ENCODE measurements at regions not wholly inside any gene's neighbourhood (a gene's known extent, or its start where the extent isn't known, plus 50 kb on each side); places are given as distances from the start of the nearest gene placed in this dataset.
A peak's percentile ranks its signal among the peaks of the same experiment; 100 is the strongest.

DNA sequence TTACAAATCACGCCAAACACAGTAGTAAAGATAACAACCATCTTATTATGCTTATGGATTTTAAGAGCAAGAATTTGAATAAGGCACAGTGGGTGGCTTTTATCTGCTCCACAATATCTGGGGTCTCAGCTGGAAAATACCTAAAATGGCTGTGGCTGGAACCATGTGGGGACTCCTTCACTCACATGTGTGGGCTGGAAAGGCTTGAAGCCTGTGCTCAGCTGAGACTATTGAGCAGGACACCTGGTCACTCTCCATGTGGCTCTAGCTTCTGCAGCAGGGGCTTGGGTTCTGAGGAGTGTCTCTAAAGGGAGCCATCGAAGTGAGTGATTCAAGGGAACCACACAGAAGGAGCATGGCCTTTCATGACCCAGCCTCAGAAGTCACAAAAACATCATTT, 239.6 kb upstream of the B3GALT2 start:
- TF ChIP-seq CTCF (IDR thresholded peaks at IDR 0.05) (no peak), POLR2A (IDR thresholded peaks at IDR 0.05) (no peak)
- no peak for DNase-seq
- Histone ChIP-seq H3K9me3 (no peaks in the 10 kb centered on the region), H3K27me3 (no peaks in the 10 kb centered on the region), H3K36me3 (no peaks in the 10 kb centered on the region), H3K4me3 (no peak overlapping the region), H3K4me1 (no peaks in the 10 kb centered on the region), H3K27ac (no peak overlapping the region)

GRCh38 chr1:193421487-193421886, 235.1 kb upstream of the B3GALT2 start:
- no peaks in the 10 kb centered on the region for H3K9me3 ChIP-seq

DNA sequence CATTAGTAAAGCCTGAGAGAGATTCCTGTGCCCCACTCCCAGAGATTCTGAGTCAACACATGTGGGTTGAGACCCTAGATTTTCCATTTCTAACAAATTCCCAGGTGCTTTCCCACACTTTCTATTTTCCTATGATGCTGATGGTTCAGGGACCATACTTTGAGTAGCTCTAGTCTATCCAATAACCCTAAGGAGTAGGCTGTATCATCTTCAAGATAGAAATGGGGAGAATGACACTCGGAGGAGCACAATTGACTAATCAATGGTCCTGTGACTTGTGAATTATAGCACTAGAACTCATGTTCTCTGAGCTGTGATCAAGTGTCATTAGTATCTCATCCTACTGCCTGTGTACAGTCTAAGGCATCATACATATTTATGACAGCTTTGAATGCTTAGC, 232.9 kb upstream of the B3GALT2 start:
- Histone ChIP-seq H3K27me3 (no peaks in the 10 kb centered on the region), H3K9me3 (no peaks in the 10 kb centered on the region), H3K4me3 (no peak overlapping the region), H3K27ac (no peak overlapping the region), H3K36me3 (no peaks in the 10 kb centered on the region), H3K4me1 (no peaks in the 10 kb centered on the region)
- TF ChIP-seq CTCF (IDR thresholded peaks at IDR 0.05) (no peak), POLR2A (IDR thresholded peaks at IDR 0.05) (no peak)
- DNase-seq = no peak

More at GRCh38 chr1:193421487-193421886, 235.1 kb upstream of the B3GALT2 start:
- Histone ChIP-seq H3K4me1 (no peaks in the 10 kb centered on the region), H3K27me3 (no peaks in the 10 kb centered on the region), H3K36me3 (no peaks in the 10 kb centered on the region), H3K4me3 (no peak overlapping the region), H3K27ac (no peak overlapping the region)
- DNase-seq = no peak
- TF ChIP-seq POLR2A (IDR thresholded peaks at IDR 0.05) (no peak), CTCF (IDR thresholded peaks at IDR 0.05) (no peak)

DNA sequence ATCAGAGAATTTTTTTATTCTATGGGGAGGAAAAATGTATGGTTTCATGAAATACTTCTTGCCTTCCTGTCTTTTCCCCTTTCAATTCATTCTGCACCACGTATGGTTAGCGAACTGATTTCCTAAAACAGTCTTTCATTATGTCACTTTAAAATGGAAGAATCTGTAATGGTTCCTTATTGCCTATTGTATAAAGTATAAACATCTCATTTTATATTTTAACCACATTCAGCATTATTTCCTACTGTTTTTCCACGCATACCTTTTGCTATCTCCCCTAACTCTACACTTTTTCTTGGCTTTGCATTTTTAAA, 232.3 kb upstream of the B3GALT2 start:
- peak overlapping the region in 3 of 4 donors; percentile 10 to 32 (median 18) for H3K4me3 ChIP-seq

DNA sequence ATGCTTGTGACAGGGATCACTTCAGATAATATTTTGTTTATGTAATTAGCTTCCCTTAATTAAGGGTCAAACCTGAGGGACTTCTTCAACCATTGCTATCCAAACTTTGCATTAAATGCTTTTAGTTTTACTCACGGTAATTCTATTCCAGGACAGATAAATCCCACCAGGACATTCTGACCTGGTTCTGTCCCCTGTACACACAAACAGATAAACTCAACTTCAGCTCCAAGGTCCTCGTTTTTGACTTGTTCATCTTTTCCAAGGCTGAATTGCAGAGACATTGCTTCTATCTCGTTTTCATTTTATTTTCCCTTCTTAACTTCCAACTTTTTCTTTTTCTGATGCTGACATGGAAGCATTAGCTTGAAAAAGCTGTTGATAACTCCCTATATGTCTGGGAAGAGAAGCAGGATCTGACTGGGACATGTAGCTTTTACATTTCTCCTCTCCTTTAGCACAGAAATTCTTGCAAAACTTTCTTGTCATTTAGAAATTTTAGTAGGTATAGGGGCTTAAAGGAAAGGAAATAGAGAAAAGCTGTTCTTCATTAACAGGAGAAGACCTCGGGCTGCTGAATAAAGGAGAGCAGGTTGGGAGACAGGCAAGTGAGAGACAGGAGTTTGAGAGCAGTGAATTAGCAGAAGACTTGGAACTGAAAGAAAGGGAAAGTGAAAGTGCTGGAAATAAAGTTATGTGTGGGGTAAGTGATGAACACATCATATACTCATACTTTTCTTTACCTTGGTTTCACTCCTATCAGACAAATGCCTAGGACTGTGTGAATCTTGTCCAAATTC, 231.7 kb upstream of the B3GALT2 start:
- Histone ChIP-seq H3K27me3 (no peaks in the 10 kb centered on the region), H3K36me3 (no peaks in the 10 kb centered on the region), H3K9me3 (no peaks in the 10 kb centered on the region), H3K4me3 (peak overlapping the region in 3 of 4 donors; percentile 10 to 32 (median 18)), H3K4me1 (no peaks in the 10 kb centered on the region), H3K27ac (peak overlapping the region in 1 of 4 donors; percentile 23)
- no peak for DNase-seq
- TF ChIP-seq CTCF (IDR thresholded peaks at IDR 0.05) (no peak), POLR2A (IDR thresholded peaks at IDR 0.05) (no peak)

More for the DNA sequence above, 232.3 kb upstream of the B3GALT2 start:
- DNase-seq = no peak
- TF ChIP-seq POLR2A (IDR thresholded peaks at IDR 0.05) = no peak
- no peak for TF ChIP-seq CTCF (IDR thresholded peaks at IDR 0.05)
- no peak overlapping the region for H3K27ac ChIP-seq
- no peaks in the 10 kb centered on the region for H3K4me1 ChIP-seq
- H3K27me3 ChIP-seq = no peaks in the 10 kb centered on the region
- no peaks in the 10 kb centered on the region for H3K9me3 ChIP-seq
- no peaks in the 10 kb centered on the region for H3K36me3 ChIP-seq
